ENCODE measurements at regions not wholly inside any gene's neighbourhood (a gene's known extent, or its start where the extent isn't known, plus 50 kb on each side); places are given as distances from the start of the nearest gene placed in this dataset.

GRCh38 chr9:549455-549997 lies 292.0 kb upstream of the DMRT1 start:
- Histone ChIP-seq H3K23ac (ENCODE audit: insufficient read length) (no peak overlapping the region), H2BK120ac (replicated peaks; ENCODE audit: low read depth, low read length) (no peak overlapping the region), H4K5ac (ENCODE audit: insufficient read length, low read depth, low read length) (no peak overlapping the region), H2BK5ac (ENCODE audit: low read depth, low read length) (no peak overlapping the region; the same call in 1 of the 2 replicates), H3K27ac (ENCODE audit: low read depth, low read length) (no peak overlapping the region), H3K56ac (replicated peaks; ENCODE audit: insufficient read length, low read depth, low read length) (no peak overlapping the region), H2BK15ac (ENCODE audit: low read length) (no peak overlapping the region), H3K18ac (ENCODE audit: extremely low read depth, low read length) (no peak overlapping the region; the same call in 1 of the 2 replicates), H3K4me2 (ENCODE audit: insufficient read depth in 1 of 2, low read depth in 2 of 2, low read length in 2 of 2) (no peak overlapping the region), H3K79me2 (ENCODE audit: control insufficient read depth in 1 of 2, insufficient read depth in 2 of 2, low read length in 2 of 2) (peaks cover 0 to 18% of the 10 kb centered on the region in 2 experiments; a peak in 2 of 4 replicates), H4K91ac (replicated peaks; ENCODE audit: insufficient read length, low read length) (no peak overlapping the region), H2BK12ac (ENCODE audit: low read depth, low read length) (no peak overlapping the region), H3K23me2 (ENCODE audit: low read depth, low read length) (no peaks in the 10 kb centered on the region), H4K20me1 (replicated peaks in 1 of 2; ENCODE audit: control insufficient read depth in 1 of 2, insufficient read depth in 2 of 2, low read length in 2 of 2) (peaks cover 0 to 4% of the 10 kb centered on the region in 2 experiments), H3K14ac (ENCODE audit: insufficient read length) (no peak overlapping the region), H3K36me3 (ENCODE audit: control insufficient read depth in 2 of 4, insufficient read depth in 4 of 4, low read length in 3 of 4) (peaks cover 0 to 5% (median 0%) of the 10 kb centered on the region in 4 experiments; a peak in 2 of 8 replicates), H4K8ac (ENCODE audit: extremely low read depth, insufficient read depth, low read length) (no peak overlapping the region), H3K4me1 (replicated peaks in 1 of 4; ENCODE audit: control insufficient read depth in 3 of 4, insufficient read depth in 4 of 4, low read length in 3 of 4) (peaks cover 0 to 9% (median 4%) of the 10 kb centered on the region in 4 experiments; a peak in 1 of 7 replicates), H3K4me3 (ENCODE audit: extremely low read depth in 1 of 4, insufficient read depth in 2 of 4, low read depth in 3 of 4, low read length in 4 of 4) (no peak overlapping the region), H3K9me3 (ENCODE audit: insufficient read depth in 2 of 2, low read depth in 1 of 2, low read length in 1 of 2) (no peaks in the 10 kb centered on the region), H3K79me1 (ENCODE audit: low read depth, low read length) (peaks cover 10% of the 10 kb centered on the region), H2AFZ (ENCODE audit: low read length) (no peak overlapping the region), H3K9ac (replicated peaks in 1 of 4; ENCODE audit: extremely low read depth in 1 of 4, low read depth in 3 of 4, low read length in 3 of 4) (no peak overlapping the region; a peak in 2 of 7 replicates), H3K4ac (replicated peaks; ENCODE audit: insufficient read length, low read depth, low read length) (no peak overlapping the region), H2BK20ac (ENCODE audit: low read length) (no peak overlapping the region), H3K27me3 (replicated peaks in 1 of 4; ENCODE audit: control insufficient read depth in 3 of 4, extremely low read depth in 1 of 4, insufficient read depth in 3 of 4, low read length in 3 of 4) (no peaks in the 10 kb centered on the region), H2AK5ac (ENCODE audit: low read depth, low read length) (no peak overlapping the region)
- DNase-seq (ENCODE audit: low read depth in 1 of 2, low spot score in 2 of 2) (no peak), FAIRE-seq (no peak)
- POLR2A ChIA-PET (ENCODE audit: partially characterized antibody), result no interaction called here
- CTCF ChIA-PET (ENCODE audit: partially characterized antibody), result interaction anchor here (0.8 to 2.3 kb wide), 6 partner anchors 12 to 256 kb away, joined by 3 to 8 read pairs (median 4); partner anchors contain the start of gene KANK1
- 89% methylated on average over 12 of the region's 12 CpGs; no CpG with 5 or more reads in 1 of the 2 experiments for WGBS, 2 experiments (ENCODE audit: extremely low coverage in 1 of 2, insufficient coverage in 1 of 2, insufficient read length in 1 of 2, insufficient replicate concordance in 2 of 2, low coverage in 1 of 2, low lambda C conversion rate in 2 of 2, missing lambda C conversion rate in 1 of 2)
- TF ChIP-seq USF2 (IDR thresholded peaks at IDR 0.05; ENCODE audit: low read length) (no peak), CTBP2 (IDR thresholded peaks at IDR 0.05; ENCODE audit: borderline replicate concordance, insufficient read depth, insufficient read length, low read length) (no peak), KDM5A (IDR thresholded peaks at IDR 0.05; ENCODE audit: low read length) (no peak), ASH2L (IDR thresholded peaks at IDR 0.05; ENCODE audit: low read length) (no peak), RNF2 (IDR thresholded peaks at IDR 0.05; ENCODE audit: borderline replicate concordance, low read depth, low read length, missing control alignments, poor library complexity, severe bottlenecking) (no peak), RAD21 (IDR thresholded peaks at IDR 0.05 in 1 of 2, conservative IDR thresholded peaks at IDR 0.05 in 1 of 2; ENCODE audit: low read depth in 2 of 2, low read length in 2 of 2) (no peak), JUN (IDR thresholded peaks at IDR 0.05; ENCODE audit: low read depth, low read length) (no peak), YY1 (IDR thresholded peaks at IDR 0.05; ENCODE audit: low read depth, low read length) (no peak), POU5F1 (IDR thresholded peaks at IDR 0.05; ENCODE audit: low read depth, low read length) (no peak), SP4 (IDR thresholded peaks at IDR 0.05; ENCODE audit: low read length) (no peak), HDAC6 (IDR thresholded peaks at IDR 0.05; ENCODE audit: low read depth, low read length) (no peak), SAP30 (IDR thresholded peaks at IDR 0.05; ENCODE audit: insufficient read depth, insufficient replicate concordance, low read length) (no peak)

All from H1 (cell line).